ENCODE measurements at regions not wholly inside any gene's neighbourhood (a gene's known extent, or its start where the extent isn't known, plus 50 kb on each side); places are given as distances from the start of the nearest gene placed in this dataset.

GRCh38 chr6:63516186-63516944 is 55.9 kb upstream of the LOC128125822 start:
- no peaks in the 10 kb centered on the region for H3K9me2 ChIP-seq (ENCODE audit: insufficient read depth)
- H3K4me2 ChIP-seq: peak overlapping the region; percentile 29; the same call in 1 of the 2 replicates
- peak in 1 of 2 experiments; percentile 68 for DNase-seq
- no TSS peak for BruUV-seq (replicated peaks)
- peak overlapping the region; percentile 49 for H3K27ac ChIP-seq
- H3K4me1 ChIP-seq (replicated peaks; ENCODE audit: insufficient read depth): peaks cover 21% of the 10 kb centered on the region
- H2AFZ ChIP-seq: 0 out of 2 replicates have a peak overlapping the region, but pooled peaks have one; percentile 15
- H3K9me3 ChIP-seq (ENCODE audit: insufficient read depth, low read depth): no peaks in the 10 kb centered on the region
- H4K20me1 ChIP-seq (ENCODE audit: insufficient read depth): no peaks in the 10 kb centered on the region
- peaks cover 9% of the 10 kb centered on the region; the same call in 1 of the 2 replicates for H3F3A ChIP-seq (ENCODE audit: insufficient read depth, low read depth)
- POLR2A ChIA-PET (ENCODE audit: unreplicated experiment): interaction anchor here (0.5 to 0.6 kb wide), 3 partner anchors 13 to 183 kb away, joined by 5 to 8 read pairs (median 6); no protein-coding TSS in a partner anchor
- H3K4me3 ChIP-seq: no peak overlapping the region
- H3K36me3 ChIP-seq (ENCODE audit: low read depth): no peaks in the 10 kb centered on the region
- intact Hi-C loops (cut with micrococcal nuclease; ENCODE audit: unreplicated experiment): no loop called here
- no peaks in the 10 kb centered on the region for H3K27me3 ChIP-seq (ENCODE audit: insufficient read depth, low read depth)
- CTCF ChIA-PET: interaction anchor here (0.7 kb wide), 1 partner anchor 129 kb away, joined by 3 read pairs; no protein-coding TSS in a partner anchor
- TF ChIP-seq EZH2 (IDR thresholded peaks at IDR 0.05; ENCODE audit: low read depth): no peak
- TF ChIP-seq CTCF (conservative IDR thresholded peaks at IDR 0.05): no peak
- H3K79me2 ChIP-seq (ENCODE audit: low read depth): no peaks in the 10 kb centered on the region

GRCh38 chr6:63517221-63517620 is 55.1 kb upstream of the LOC128125822 start:
- Histone ChIP-seq H3K9me2 (ENCODE audit: insufficient read depth) (no peaks in the 10 kb centered on the region), H3K79me2 (ENCODE audit: low read depth) (no peaks in the 10 kb centered on the region), H2AFZ (no peak overlapping the region), H4K20me1 (ENCODE audit: insufficient read depth) (no peaks in the 10 kb centered on the region), H3F3A (ENCODE audit: insufficient read depth, low read depth) (peaks cover 12% of the 10 kb centered on the region), H3K27ac (no peak overlapping the region), H3K4me1 (replicated peaks; ENCODE audit: insufficient read depth) (peaks cover 25% of the 10 kb centered on the region), H3K36me3 (ENCODE audit: low read depth) (no peaks in the 10 kb centered on the region), H3K27me3 (ENCODE audit: insufficient read depth, low read depth) (no peaks in the 10 kb centered on the region), H3K9me3 (ENCODE audit: insufficient read depth, low read depth) (no peaks in the 10 kb centered on the region), H3K4me3 (no peak overlapping the region), H3K4me2 (no peak overlapping the region)
- intact Hi-C loops (cut with micrococcal nuclease; ENCODE audit: unreplicated experiment): no loop called here
- POLR2A ChIA-PET (ENCODE audit: unreplicated experiment): interaction anchor here (0.6 kb wide), 1 partner anchor 12 kb away, joined by 6 read pairs; no protein-coding TSS in a partner anchor
- no TSS peak for BruUV-seq (replicated peaks)
- CTCF ChIA-PET: interaction anchor here (0.7 kb wide), 1 partner anchor 128 kb away, joined by 3 read pairs; no protein-coding TSS in a partner anchor
- DNase-seq: no peak
- TF ChIP-seq CTCF (conservative IDR thresholded peaks at IDR 0.05) (no peak), EZH2 (IDR thresholded peaks at IDR 0.05; ENCODE audit: low read depth) (no peak)

GRCh38 chr6:63521475-63522210 is 50.6 kb upstream of the LOC128125822 start:
- Histone ChIP-seq H3K9me3 (ENCODE audit: insufficient read depth, low read depth) (no peaks in the 10 kb centered on the region), H3K79me2 (ENCODE audit: low read depth) (no peaks in the 10 kb centered on the region), H3K4me1 (replicated peaks; ENCODE audit: insufficient read depth) (peaks cover 26% of the 10 kb centered on the region), H3K4me3 (no peak overlapping the region), H4K20me1 (ENCODE audit: insufficient read depth) (no peaks in the 10 kb centered on the region), H3K9me2 (ENCODE audit: insufficient read depth) (no peaks in the 10 kb centered on the region), H3K27me3 (ENCODE audit: insufficient read depth, low read depth) (no peaks in the 10 kb centered on the region), H3K4me2 (no peak overlapping the region), H3K36me3 (ENCODE audit: low read depth) (no peaks in the 10 kb centered on the region), H2AFZ (no peak overlapping the region), H3K27ac (no peak overlapping the region), H3F3A (ENCODE audit: insufficient read depth, low read depth) (peaks cover 18% of the 10 kb centered on the region)
- DNase-seq: no peak
- TF ChIP-seq CTCF (conservative IDR thresholded peaks at IDR 0.05) (no peak), EZH2 (IDR thresholded peaks at IDR 0.05; ENCODE audit: low read depth) (no peak)
- ChIA-PET POLR2A (ENCODE audit: unreplicated experiment) (interaction anchor here (0.5 kb wide), 1 partner anchor 17 kb away, joined by 6 read pairs; no protein-coding TSS in a partner anchor), CTCF (interaction anchor here (0.7 kb wide), 1 partner anchor 169 kb away, joined by 3 read pairs; no protein-coding TSS in a partner anchor)
- intact Hi-C loops (cut with micrococcal nuclease; ENCODE audit: unreplicated experiment): no loop called here
- BruUV-seq (replicated peaks): no TSS peak
